ENCODE measurements at regions not wholly inside any gene's neighbourhood (a gene's known extent, or its start where the extent isn't known, plus 50 kb on each side); places are given as distances from the start of the nearest gene placed in this dataset.

DNA sequence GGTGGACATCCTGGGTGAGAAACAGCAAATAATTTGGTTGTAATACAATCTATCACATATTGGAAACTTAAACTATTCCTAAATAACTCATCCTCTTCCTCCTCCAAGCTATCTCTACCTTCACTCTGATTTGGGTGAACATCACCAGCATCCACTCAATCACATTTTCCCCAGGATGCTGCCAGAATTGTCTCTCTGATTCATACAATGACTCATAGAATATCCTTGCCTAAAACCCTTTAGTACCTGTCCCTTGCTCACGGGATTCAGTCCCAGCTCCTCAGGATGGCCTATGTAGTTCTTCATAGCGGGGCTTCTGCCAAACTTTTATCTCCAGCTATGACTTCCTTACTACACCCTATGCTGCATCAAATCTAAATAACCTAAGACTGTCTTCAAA is 146.8 kb downstream of the EMP1 start:
- no peaks in the 10 kb centered on the region for H3K9me2 ChIP-seq (replicated peaks; ENCODE audit: insufficient read depth, low read length)
- no peak overlapping the region for H3K27ac ChIP-seq (ENCODE audit: low read length)
- no peaks in the 10 kb centered on the region for H3K79me2 ChIP-seq (ENCODE audit: low read length)
- H3K4me2 ChIP-seq (ENCODE audit: low read depth, low read length), result no peak overlapping the region
- H3K27me3 ChIP-seq (replicated peaks; ENCODE audit: insufficient read depth, low read length), result no peaks in the 10 kb centered on the region
- H4K20me1 ChIP-seq (ENCODE audit: insufficient read depth, low read length), result no peaks in the 10 kb centered on the region
- no peak overlapping the region for H2AFZ ChIP-seq (ENCODE audit: low read length)
- no peak overlapping the region for H3K9ac ChIP-seq (ENCODE audit: low read length)
- no peak overlapping the region for H3K4me3 ChIP-seq (ENCODE audit: low read length)
- DNase-seq, result no peak
- no peaks in the 10 kb centered on the region for H3F3A ChIP-seq (ENCODE audit: insufficient read depth, low read length)
- no peaks in the 10 kb centered on the region for H3K9me3 ChIP-seq (replicated peaks; ENCODE audit: insufficient read depth, low read length)
- no peaks in the 10 kb centered on the region for H3K36me3 ChIP-seq (replicated peaks; ENCODE audit: insufficient read depth, low read length)
- H3K4me1 ChIP-seq (ENCODE audit: low read length), result no peaks in the 10 kb centered on the region
- TF ChIP-seq EZH2 (optimal IDR thresholded peaks at IDR 0.05; ENCODE audit: low read depth, low read length) (no peak), EZH2phosphoT487 (IDR thresholded peaks at IDR 0.05; ENCODE audit: low read length) (no peak)
- TF ChIP-seq, protein P1, sequence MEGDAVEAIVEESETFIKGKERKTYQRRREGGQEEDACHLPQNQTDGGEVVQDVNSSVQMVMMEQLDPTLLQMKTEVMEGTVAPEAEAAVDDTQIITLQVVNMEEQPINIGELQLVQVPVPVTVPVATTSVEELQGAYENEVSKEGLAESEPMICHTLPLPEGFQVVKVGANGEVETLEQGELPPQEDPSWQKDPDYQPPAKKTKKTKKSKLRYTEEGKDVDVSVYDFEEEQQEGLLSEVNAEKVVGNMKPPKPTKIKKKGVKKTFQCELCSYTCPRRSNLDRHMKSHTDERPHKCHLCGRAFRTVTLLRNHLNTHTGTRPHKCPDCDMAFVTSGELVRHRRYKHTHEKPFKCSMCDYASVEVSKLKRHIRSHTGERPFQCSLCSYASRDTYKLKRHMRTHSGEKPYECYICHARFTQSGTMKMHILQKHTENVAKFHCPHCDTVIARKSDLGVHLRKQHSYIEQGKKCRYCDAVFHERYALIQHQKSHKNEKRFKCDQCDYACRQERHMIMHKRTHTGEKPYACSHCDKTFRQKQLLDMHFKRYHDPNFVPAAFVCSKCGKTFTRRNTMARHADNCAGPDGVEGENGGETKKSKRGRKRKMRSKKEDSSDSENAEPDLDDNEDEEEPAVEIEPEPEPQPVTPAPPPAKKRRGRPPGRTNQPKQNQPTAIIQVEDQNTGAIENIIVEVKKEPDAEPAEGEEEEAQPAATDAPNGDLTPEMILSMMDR (IDR thresholded peaks at IDR 0.05; ENCODE audit: low read length), result no peak

DNA sequence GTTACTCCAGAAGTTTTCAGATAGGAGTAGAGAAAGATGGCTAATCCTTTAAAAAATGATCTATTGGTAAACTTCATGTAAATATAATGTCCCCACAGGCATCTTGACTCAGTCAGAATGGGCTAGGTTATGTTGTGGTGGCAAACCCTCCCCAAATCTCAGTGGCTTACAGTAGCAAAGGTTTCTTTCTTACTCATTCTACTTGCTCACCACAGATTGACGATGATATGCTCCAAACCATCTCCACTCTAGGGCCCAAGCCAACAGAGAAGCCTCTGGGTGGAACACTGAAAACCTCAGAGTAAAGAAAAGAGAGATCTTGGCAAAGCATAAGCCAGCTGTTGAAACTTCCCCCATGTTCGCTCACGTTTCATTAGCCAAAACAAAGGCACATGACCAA is 146.4 kb downstream of the EMP1 start:
- no peaks in the 10 kb centered on the region for H4K20me1 ChIP-seq (ENCODE audit: insufficient read depth, low read length)
- H3K79me2 ChIP-seq (ENCODE audit: low read length), result no peaks in the 10 kb centered on the region
- no peaks in the 10 kb centered on the region for H3K4me1 ChIP-seq (ENCODE audit: low read length)
- no peak overlapping the region for H3K27ac ChIP-seq (ENCODE audit: low read length)
- TF ChIP-seq EZH2 (optimal IDR thresholded peaks at IDR 0.05; ENCODE audit: low read depth, low read length) (no peak), EZH2phosphoT487 (IDR thresholded peaks at IDR 0.05; ENCODE audit: low read length) (no peak)
- TF ChIP-seq, protein P1 (IDR thresholded peaks at IDR 0.05; ENCODE audit: low read length), result no peak
- H3K4me3 ChIP-seq (ENCODE audit: low read length), result no peak overlapping the region
- H3K36me3 ChIP-seq (replicated peaks; ENCODE audit: insufficient read depth, low read length), result no peaks in the 10 kb centered on the region
- H3K27me3 ChIP-seq (replicated peaks; ENCODE audit: insufficient read depth, low read length), result no peaks in the 10 kb centered on the region
- no peak overlapping the region for H3K9ac ChIP-seq (ENCODE audit: low read length)
- no peak overlapping the region for H3K4me2 ChIP-seq (ENCODE audit: low read depth, low read length)
- no peak for DNase-seq
- H3K9me3 ChIP-seq (replicated peaks; ENCODE audit: insufficient read depth, low read length), result no peaks in the 10 kb centered on the region
- H3F3A ChIP-seq (ENCODE audit: insufficient read depth, low read length), result no peaks in the 10 kb centered on the region
- H2AFZ ChIP-seq (ENCODE audit: low read length), result no peak overlapping the region
- H3K9me2 ChIP-seq (replicated peaks; ENCODE audit: insufficient read depth, low read length), result no peaks in the 10 kb centered on the region

DNA sequence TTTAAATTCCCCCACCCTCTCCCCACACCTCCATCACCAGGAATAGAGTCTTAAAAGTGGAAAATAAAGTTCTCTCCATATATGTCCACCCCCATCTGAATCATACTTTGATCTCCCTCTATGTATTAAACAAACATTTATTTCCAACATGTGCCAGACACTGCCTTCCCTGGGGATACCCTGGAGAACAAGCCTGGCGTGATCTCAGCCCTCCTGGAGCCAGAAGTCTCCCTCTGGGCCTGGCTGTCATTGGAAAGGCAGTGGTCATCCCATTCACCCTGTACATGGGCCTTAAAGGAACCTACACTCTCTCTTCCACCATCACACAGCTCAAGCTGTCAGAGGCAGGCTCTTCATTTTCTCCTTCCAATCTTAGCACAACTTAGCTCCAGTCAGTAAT is 143.6 kb downstream of the EMP1 start:
- Histone ChIP-seq H3K36me3 (replicated peaks; ENCODE audit: insufficient read depth, low read length) (no peaks in the 10 kb centered on the region), H3K27ac (ENCODE audit: low read length) (no peak overlapping the region), H3K4me2 (ENCODE audit: low read depth, low read length) (no peak overlapping the region), H3K27me3 (replicated peaks; ENCODE audit: insufficient read depth, low read length) (no peaks in the 10 kb centered on the region), H3F3A (ENCODE audit: insufficient read depth, low read length) (no peaks in the 10 kb centered on the region), H2AFZ (ENCODE audit: low read length) (no peak overlapping the region), H3K4me3 (ENCODE audit: low read length) (no peak overlapping the region), H3K9me3 (replicated peaks; ENCODE audit: insufficient read depth, low read length) (no peaks in the 10 kb centered on the region), H3K4me1 (ENCODE audit: low read length) (no peaks in the 10 kb centered on the region), H4K20me1 (ENCODE audit: insufficient read depth, low read length) (no peaks in the 10 kb centered on the region), H3K79me2 (ENCODE audit: low read length) (no peaks in the 10 kb centered on the region), H3K9me2 (replicated peaks; ENCODE audit: insufficient read depth, low read length) (no peaks in the 10 kb centered on the region), H3K9ac (ENCODE audit: low read length) (no peak overlapping the region)
- no peak for DNase-seq
- TF ChIP-seq EZH2 (optimal IDR thresholded peaks at IDR 0.05; ENCODE audit: low read depth, low read length) (no peak), EZH2phosphoT487 (IDR thresholded peaks at IDR 0.05; ENCODE audit: low read length) (no peak)
- TF ChIP-seq, protein P1 (IDR thresholded peaks at IDR 0.05; ENCODE audit: low read length), result no peak

Data from MM.1S (cell line).